ENCODE measurements at regions not wholly inside any gene's neighbourhood (a gene's known extent, or its start where the extent isn't known, plus 50 kb on each side); places are given as distances from the start of the nearest gene placed in this dataset.

DNA sequence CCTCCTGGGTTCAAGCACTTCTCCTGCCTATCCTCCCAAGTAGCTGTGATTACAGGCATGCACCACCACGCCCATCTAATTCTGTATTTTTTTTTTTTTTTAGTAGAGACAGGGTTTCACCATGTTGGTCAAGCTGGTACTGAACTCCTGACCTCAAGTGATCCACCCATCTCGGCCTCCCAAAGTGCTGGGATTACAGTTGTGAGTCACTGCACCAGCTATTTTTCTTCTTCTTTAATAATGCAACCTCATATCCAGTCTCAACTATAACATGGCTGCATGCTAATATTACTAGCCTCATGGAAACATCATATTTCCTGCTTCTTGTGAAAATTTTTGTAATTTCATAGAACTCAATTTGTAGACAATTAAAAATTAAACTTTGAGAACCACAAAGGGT, 706.5 kb downstream of the KCTD8 start:
- TF ChIP-seq GATA2 (IDR thresholded peaks at IDR 0.05; ENCODE audit: low read depth, low read length) = no peak
- no peak for TF ChIP-seq GATA3 (IDR thresholded peaks at IDR 0.05; ENCODE audit: low read depth, low read length)

All from SH-SY5Y (cell line).